Activated naive CD8-positive, alpha-beta T cell treated with anti-CD3 and anti-CD28 coated beads, Interleukin-2, amount 50 U/mL, for 24 hours (primary cell): ENCODE measurements at regions not wholly inside any gene's neighbourhood (a gene's known extent, or its start where the extent isn't known, plus 50 kb on each side); places are given as distances from the start of the nearest gene placed in this dataset.

ENCODE experiments used
- ATAC-seq: fragments of 150-1000 bp; cut with Tn5 transposase; one replicate; pipeline ENCODE4 v1.10.0; 2021
- DNase-seq: peaks from one replicate; pipeline ENCODE4 v3.0.0; 2021
- H3K27ac Mint-ChIP-seq: one replicate; pipeline ENCODE4 v1.8.0; 2021; ENCODE audit warnings: mild to moderate bottlenecking, mixed read lengths
- H3K27me3 Mint-ChIP-seq: one replicate; pipeline ENCODE4 v1.8.0; 2021; ENCODE audit warnings: mixed read lengths
- H3K36me3 Mint-ChIP-seq: one replicate; pipeline ENCODE4 v1.8.0; 2021; ENCODE audit warnings: low read depth, mixed read lengths
- H3K4me1 Mint-ChIP-seq: one replicate; pipeline ENCODE4 v1.8.0; 2021; ENCODE audit warnings: mixed read lengths
- H3K4me3 Mint-ChIP-seq: one replicate; pipeline ENCODE4 v1.8.0; 2021; ENCODE audit warnings: mild to moderate bottlenecking, moderate library complexity, mixed read lengths
- H3K9me3 Mint-ChIP-seq: one replicate; pipeline ENCODE4 v1.8.0; 2021; ENCODE audit warnings: mixed read lengths

DNA sequence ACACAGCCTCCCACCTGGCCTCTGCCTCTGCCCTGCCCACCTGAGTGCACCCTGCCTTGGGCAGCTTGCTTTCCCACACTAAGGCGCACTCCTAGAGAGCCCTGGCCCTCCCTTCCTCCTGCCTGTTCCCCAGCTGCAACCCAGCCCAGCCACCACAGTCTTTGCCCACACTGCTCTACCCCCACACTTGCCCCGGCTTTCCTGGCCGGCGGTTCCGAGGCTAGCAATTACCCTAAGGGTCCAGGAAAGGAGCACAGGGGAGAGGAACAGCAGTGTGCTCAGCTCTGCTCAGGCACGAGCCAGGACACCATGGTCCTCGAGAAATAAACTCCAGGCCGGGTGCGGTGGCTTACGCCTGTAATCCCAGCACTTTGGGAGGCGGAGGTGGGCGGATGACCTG, 237.8 kb upstream of the RAB6C start:
- Mint-ChIP-seq H3K27ac (no peak overlapping the region), H3K27me3 (peaks cover 2% of the 10 kb centered on the region), H3K4me1 (no peaks in the 10 kb centered on the region), H3K36me3 (no peaks in the 10 kb centered on the region), H3K9me3 (no peaks in the 10 kb centered on the region), H3K4me3 (no peak overlapping the region)
- no peak for DNase-seq
- ATAC-seq, result no peak

DNA sequence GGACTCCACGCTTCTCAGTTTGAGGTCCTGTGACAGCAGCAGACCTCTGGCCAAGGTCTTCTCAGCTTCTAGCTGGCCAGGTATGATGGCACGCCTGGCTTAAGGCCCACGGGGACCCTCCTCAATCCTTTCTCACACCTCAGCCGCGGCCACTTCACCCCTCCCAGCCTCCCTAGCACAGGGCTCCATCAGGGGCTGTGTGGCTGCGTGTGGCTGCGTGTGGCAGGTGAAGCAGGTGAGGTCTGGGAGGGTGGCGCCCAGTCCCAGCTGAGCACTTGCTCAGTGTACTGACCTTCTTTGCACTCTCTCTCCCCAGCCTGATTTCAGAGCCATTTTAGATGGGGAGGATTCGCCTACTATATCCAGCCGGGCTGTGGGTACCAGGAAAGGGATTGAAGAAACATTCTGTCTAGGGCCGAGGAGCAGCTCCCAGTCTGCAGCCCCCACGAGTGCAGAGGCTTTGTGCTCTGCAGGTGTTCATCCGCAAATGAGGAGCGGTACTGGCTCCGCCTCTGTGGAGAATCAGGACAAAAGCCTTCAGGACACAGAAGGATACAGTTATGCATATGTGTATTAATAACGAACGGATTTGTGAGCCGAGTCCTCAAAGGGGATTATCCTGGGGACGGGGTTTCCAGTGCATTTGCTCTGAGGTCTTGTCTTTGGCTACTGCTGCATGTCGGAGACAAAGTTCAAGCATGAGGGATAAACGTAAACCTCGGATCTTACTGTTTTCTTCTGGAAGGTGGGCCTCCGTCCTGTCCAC, 236.9 kb upstream of the RAB6C start:
- H3K9me3 Mint-ChIP-seq, result no peaks in the 10 kb centered on the region
- H3K4me1 Mint-ChIP-seq, result no peaks in the 10 kb centered on the region
- H3K27ac Mint-ChIP-seq, result no peak overlapping the region
- H3K27me3 Mint-ChIP-seq, result peaks cover 2% of the 10 kb centered on the region
- DNase-seq, result no peak
- no peak for ATAC-seq
- H3K36me3 Mint-ChIP-seq, result no peaks in the 10 kb centered on the region
- no peak overlapping the region for H3K4me3 Mint-ChIP-seq

DNA sequence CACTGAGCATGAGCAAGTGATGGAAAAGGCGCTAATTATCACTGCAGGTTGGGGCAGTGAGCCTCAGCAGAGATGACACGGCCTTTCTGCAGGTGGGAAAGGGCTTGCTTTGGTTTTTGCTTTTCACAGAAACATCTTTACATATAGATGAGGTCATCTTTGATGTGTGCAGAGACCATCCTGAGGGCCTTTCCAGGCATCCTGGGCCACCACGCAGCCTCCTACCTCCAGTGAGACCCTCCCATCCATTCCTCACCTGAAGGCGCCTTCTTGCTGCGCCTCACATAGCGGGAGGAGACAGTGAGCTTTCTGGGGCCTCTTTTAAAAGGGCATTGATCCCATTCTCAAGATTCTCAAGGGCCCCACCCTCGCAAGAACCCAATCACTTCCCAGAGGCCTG, 235.3 kb upstream of the RAB6C start:
- peaks cover 2% of the 10 kb centered on the region for H3K27me3 Mint-ChIP-seq
- no peak overlapping the region for H3K27ac Mint-ChIP-seq
- H3K4me1 Mint-ChIP-seq, result no peaks in the 10 kb centered on the region
- DNase-seq (no peak), ATAC-seq (no peak)
- no peaks in the 10 kb centered on the region for H3K36me3 Mint-ChIP-seq
- no peaks in the 10 kb centered on the region for H3K9me3 Mint-ChIP-seq
- no peak overlapping the region for H3K4me3 Mint-ChIP-seq

DNA sequence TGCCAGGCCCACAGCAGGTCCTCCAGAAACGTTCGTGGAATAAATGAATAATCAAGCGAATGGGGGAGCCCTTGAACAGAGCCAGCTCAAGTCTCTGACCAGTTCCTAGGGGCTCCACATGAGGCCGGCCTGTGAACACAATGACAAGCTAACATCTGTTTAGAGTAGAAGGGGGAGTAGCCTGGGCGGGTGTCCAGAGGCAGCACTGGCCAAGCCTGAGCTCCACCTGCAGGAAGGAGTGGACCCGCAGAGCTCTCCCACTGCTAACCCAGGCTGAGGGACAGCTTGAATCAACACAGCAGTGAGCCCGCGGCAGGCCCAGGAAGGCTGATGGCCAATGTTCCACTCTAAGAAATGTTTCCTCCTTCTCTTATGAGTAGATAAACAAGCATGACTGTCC, 234.8 kb upstream of the RAB6C start:
- no peaks in the 10 kb centered on the region for H3K36me3 Mint-ChIP-seq
- no peak overlapping the region for H3K4me3 Mint-ChIP-seq
- H3K4me1 Mint-ChIP-seq, result no peaks in the 10 kb centered on the region
- H3K27ac Mint-ChIP-seq, result no peak overlapping the region
- H3K9me3 Mint-ChIP-seq, result no peaks in the 10 kb centered on the region
- no peak for DNase-seq
- peaks cover 2% of the 10 kb centered on the region for H3K27me3 Mint-ChIP-seq
- ATAC-seq, result no peak

DNA sequence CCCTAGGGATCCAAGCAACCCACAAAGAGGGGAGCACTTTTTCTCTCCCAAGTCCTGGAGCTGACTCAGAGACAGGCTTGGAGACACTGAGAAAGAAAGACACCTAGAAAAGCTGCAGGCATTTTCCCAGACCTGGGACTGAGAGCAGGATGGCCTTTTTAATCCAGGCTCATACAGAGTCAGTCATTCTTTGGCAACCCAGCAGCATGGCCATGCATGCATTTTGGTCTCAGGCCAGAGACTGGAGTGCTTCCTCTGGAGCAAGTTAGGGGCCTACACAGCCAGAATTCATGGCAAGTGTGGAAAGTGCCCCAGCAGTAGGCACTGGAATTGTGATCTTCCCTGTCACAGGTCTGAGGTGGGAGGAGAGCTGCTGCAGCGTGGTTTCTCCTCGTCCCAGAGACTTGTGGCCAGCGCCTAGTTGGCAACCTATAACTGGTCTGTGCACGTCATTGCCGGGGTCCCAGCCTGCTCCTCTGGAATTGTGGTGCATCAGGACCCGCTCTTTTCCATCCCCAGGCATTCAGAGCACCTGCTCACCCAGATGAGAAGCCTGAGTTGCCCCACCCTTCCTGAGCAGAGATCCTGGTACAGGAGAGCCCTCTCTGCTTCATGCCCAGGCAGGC, 231.9 kb upstream of the RAB6C start:
- Mint-ChIP-seq H3K4me1 (no peaks in the 10 kb centered on the region), H3K4me3 (no peak overlapping the region), H3K27ac (no peak overlapping the region), H3K27me3 (peaks cover 6% of the 10 kb centered on the region), H3K9me3 (no peaks in the 10 kb centered on the region), H3K36me3 (no peaks in the 10 kb centered on the region)
- ATAC-seq, result no peak
- no peak for DNase-seq

DNA sequence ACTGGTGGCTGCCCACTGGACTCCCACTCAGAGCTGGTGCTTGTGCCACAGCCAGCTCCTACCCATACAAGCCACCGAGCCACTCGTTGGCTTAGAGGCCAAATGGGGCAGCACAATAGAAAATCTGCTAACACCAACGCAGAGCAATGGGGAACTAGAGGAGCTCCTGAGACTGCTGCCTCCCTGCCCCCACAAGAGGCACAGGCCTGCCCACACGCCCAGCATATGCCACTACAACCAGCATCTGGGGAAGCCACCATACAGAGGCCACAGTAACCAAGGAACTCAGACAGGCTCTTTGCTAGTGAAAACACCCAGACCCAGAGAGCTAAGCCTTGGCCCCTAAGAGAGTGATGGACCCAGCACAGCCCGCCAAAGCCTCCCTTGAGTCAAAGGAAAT, 231.2 kb upstream of the RAB6C start:
- ATAC-seq (no peak), DNase-seq (no peak)
- Mint-ChIP-seq H3K9me3 (no peaks in the 10 kb centered on the region), H3K27me3 (peaks cover 6% of the 10 kb centered on the region), H3K4me1 (no peaks in the 10 kb centered on the region), H3K4me3 (no peak overlapping the region), H3K27ac (no peak overlapping the region), H3K36me3 (no peaks in the 10 kb centered on the region)

DNA sequence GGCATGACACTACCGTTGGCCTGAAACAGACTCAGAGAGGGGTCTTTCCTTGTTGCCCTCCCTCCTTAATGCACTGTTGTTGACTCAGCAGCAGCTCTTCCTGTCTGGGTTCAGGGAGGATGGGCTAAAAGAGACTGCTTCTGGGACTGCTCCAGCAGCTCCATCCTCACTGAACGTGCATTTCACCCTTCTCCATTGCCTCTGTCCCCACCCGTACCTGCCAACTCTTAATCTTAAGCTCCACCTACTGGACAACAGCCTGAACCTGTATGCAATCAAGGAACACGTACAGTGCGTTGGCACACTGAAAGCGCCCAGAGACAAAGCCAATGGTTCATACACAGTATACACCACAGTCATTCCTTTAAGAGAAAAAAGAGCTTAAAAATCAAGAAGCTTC, 230.8 kb upstream of the RAB6C start:
- ATAC-seq (no peak), DNase-seq (no peak)
- no peak overlapping the region for H3K4me3 Mint-ChIP-seq
- H3K9me3 Mint-ChIP-seq, result no peaks in the 10 kb centered on the region
- H3K4me1 Mint-ChIP-seq, result no peaks in the 10 kb centered on the region
- H3K27ac Mint-ChIP-seq, result no peak overlapping the region
- H3K36me3 Mint-ChIP-seq, result no peaks in the 10 kb centered on the region
- peaks cover 6% of the 10 kb centered on the region for H3K27me3 Mint-ChIP-seq

DNA sequence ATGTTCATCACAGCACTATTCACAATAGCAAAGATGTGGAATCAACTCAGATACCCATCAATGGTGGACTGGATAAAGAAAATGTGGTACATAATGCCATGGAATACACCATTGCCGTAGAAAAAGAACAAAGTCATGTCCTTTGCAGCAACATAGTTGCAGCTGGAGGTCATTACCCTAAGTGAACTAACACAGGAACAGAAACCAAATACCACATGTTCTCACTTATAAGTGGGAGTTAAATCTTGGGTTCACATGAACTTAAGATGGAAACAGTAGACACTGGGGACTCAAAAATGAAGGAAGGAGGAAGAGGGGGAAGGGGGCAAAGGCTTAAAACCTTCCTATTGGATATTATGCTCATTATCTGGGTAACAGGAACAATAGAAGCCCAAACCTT, 228.1 kb upstream of the RAB6C start:
- H3K9me3 Mint-ChIP-seq, result no peaks in the 10 kb centered on the region
- DNase-seq (no peak), ATAC-seq (no peak)
- no peak overlapping the region for H3K4me3 Mint-ChIP-seq
- no peaks in the 10 kb centered on the region for H3K4me1 Mint-ChIP-seq
- H3K27me3 Mint-ChIP-seq, result peaks cover 3% of the 10 kb centered on the region
- no peaks in the 10 kb centered on the region for H3K36me3 Mint-ChIP-seq
- no peak overlapping the region for H3K27ac Mint-ChIP-seq

DNA sequence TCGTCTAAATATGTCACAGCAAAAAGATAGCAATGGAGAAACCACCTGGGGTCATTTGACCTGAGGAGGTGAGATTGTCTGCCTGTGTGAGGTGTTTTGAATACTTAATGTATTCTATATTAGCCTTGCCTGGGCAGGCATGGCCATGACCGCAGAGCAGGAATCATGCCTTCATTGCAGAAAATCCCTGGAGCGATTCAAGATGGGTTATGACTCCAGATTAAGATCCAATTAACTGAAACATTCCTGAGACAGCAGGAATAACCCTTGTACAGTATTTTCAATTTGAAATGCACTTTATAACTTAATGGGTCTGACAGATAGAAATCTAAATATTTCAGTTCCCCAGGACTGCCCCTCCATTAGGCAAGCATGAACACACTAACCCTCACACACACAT, 227.3 kb upstream of the RAB6C start:
- H3K4me3 Mint-ChIP-seq, result no peak overlapping the region
- no peaks in the 10 kb centered on the region for H3K9me3 Mint-ChIP-seq
- DNase-seq, result no peak
- H3K36me3 Mint-ChIP-seq, result no peaks in the 10 kb centered on the region
- ATAC-seq, result no peak
- H3K27me3 Mint-ChIP-seq, result peaks cover 3% of the 10 kb centered on the region
- no peaks in the 10 kb centered on the region for H3K4me1 Mint-ChIP-seq
- no peak overlapping the region for H3K27ac Mint-ChIP-seq

DNA sequence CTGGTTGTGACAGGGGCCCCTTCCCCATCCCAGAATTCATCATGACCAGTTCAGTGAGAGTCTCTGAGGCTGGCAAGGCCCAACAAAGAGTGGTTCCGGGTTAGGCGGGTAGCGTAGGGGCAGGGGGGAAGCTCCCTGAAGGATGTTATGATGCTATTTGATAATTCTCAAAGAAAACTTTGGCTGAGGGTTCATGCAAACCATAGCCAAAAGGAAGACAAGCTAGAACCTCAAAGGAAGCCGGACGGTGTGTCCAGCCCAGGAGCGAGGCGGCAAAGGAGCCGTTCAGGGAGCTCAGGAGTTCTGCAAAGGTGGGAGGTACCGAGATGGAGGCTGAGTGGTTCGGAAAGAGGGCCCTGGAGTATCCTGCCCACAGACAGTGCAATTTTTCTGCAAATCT, 226.8 kb upstream of the RAB6C start:
- Mint-ChIP-seq H3K36me3 (no peaks in the 10 kb centered on the region), H3K9me3 (no peaks in the 10 kb centered on the region), H3K27ac (no peak overlapping the region), H3K4me3 (no peak overlapping the region), H3K27me3 (peaks cover 3% of the 10 kb centered on the region), H3K4me1 (no peaks in the 10 kb centered on the region)
- no peak for DNase-seq
- ATAC-seq, result no peak

DNA sequence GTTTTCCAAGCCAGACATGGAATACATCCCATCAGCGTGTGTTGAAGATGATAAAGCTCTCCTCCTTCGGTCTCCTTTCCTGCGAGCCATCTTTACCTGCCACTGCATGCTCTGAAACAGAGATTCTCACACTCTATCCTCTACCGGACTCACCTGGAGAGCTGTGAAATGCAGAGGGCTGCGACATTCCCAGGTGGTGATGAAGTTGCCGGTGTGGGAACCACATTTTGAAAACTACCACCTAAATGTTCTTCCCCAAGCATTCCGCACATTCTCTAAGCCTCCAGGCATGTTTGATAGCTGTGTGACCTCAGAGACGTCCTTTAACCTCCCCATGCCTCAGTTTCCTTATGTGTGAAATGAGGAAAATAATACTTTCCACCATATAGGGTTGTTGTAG, 226.2 kb upstream of the RAB6C start:
- ATAC-seq (no peak), DNase-seq (no peak)
- no peaks in the 10 kb centered on the region for H3K4me1 Mint-ChIP-seq
- no peaks in the 10 kb centered on the region for H3K36me3 Mint-ChIP-seq
- peaks cover 3% of the 10 kb centered on the region for H3K27me3 Mint-ChIP-seq
- no peak overlapping the region for H3K27ac Mint-ChIP-seq
- no peak overlapping the region for H3K4me3 Mint-ChIP-seq
- H3K9me3 Mint-ChIP-seq, result no peaks in the 10 kb centered on the region

DNA sequence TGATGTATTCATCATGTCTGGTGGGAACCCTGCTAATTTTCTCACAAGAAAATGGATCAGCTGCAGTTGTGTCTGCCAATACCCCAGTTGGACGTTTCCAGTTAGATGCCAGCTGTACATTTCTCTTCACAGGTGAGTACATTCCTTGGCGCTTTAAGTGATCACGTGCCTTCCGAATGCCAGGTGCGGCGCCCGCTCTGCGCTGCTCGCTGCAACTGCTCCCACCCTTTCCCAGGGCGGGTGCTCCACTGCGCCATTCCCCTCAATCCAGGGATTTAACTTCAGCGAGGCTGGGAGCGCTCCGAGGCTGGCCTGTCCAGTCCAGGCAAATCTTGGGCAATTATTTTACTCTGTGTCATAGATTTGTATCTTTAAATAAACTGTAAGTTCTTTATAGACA, 225.0 kb upstream of the RAB6C start:
- DNase-seq (no peak), ATAC-seq (no peak)
- Mint-ChIP-seq H3K36me3 (no peaks in the 10 kb centered on the region), H3K27ac (no peak overlapping the region), H3K9me3 (no peaks in the 10 kb centered on the region), H3K4me3 (no peak overlapping the region), H3K27me3 (peaks cover 3% of the 10 kb centered on the region), H3K4me1 (no peaks in the 10 kb centered on the region)

DNA sequence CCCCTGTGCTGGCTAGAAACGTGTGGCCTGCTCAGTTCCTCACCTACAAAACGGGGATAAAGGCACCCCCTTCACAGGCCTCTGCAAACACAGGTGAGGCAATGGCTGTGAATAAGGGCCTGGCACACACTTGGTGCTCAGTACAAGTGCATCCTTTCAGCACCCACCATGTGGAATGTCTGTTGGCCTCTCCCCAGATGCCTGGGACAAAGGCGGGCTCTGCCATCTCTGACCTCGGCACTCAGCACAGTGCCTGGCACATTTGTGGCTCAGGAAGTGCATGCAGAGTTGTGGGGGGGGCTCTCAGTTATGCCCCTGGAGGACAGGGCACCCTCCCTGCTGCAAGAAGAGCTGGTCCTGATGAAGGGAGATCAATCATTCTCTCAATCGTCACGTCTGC, 224.6 kb upstream of the RAB6C start:
- DNase-seq (no peak), ATAC-seq (no peak)
- Mint-ChIP-seq H3K9me3 (no peaks in the 10 kb centered on the region), H3K27me3 (peaks cover 3% of the 10 kb centered on the region), H3K4me3 (no peak overlapping the region), H3K36me3 (no peaks in the 10 kb centered on the region), H3K27ac (no peak overlapping the region), H3K4me1 (no peaks in the 10 kb centered on the region)

DNA sequence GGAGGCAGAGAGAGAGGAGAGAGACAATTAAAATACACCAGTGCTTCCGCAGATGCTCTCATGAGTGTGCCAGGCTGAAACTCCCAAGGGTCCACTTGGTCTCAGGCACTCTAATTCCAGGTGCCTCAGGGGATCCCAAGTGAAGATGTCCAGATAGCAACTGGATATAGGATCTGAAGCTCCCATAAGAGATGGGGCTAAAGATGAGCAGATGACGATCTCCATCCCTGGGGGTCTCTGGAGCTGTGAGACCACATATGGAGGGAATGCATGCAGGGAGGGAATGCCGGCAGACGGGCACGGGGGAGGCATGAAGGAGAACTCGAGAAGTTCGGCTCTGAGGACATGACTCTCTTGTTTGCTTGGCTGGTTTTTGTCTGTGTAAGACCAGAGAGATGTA, 223.7 kb upstream of the RAB6C start:
- no peak for DNase-seq
- no peaks in the 10 kb centered on the region for H3K36me3 Mint-ChIP-seq
- ATAC-seq, result no peak
- no peak overlapping the region for H3K27ac Mint-ChIP-seq
- H3K4me3 Mint-ChIP-seq, result no peak overlapping the region
- no peaks in the 10 kb centered on the region for H3K9me3 Mint-ChIP-seq
- H3K4me1 Mint-ChIP-seq, result no peaks in the 10 kb centered on the region
- peaks cover under 1% of the 10 kb centered on the region for H3K27me3 Mint-ChIP-seq

DNA sequence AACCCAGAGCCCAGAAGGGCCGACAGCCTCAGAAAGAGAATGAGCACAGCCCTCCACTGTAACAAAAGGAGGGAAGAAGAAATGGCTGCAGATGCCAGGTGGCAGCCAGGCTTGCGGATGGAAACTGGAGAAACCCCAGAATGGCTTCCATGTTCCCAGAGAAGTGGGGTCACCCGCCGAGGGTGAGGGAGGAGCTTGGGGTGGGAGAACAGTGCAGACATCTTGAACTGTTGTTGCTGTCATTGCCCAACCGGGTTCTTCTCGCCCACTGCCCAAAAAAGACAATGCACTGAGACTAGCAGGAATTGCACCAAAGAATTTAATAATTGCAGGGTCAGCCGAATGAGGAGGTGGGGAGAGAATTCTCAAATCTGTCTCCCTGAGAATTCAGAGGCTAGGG, 223.2 kb upstream of the RAB6C start:
- Mint-ChIP-seq H3K36me3 (no peaks in the 10 kb centered on the region), H3K27me3 (no peaks in the 10 kb centered on the region), H3K4me1 (no peaks in the 10 kb centered on the region), H3K27ac (no peak overlapping the region), H3K4me3 (no peak overlapping the region), H3K9me3 (no peaks in the 10 kb centered on the region)
- no peak for ATAC-seq
- DNase-seq, result no peak
